ENCODE measurements at regions not wholly inside any gene's neighbourhood (a gene's known extent, or its start where the extent isn't known, plus 50 kb on each side); places are given as distances from the start of the nearest gene placed in this dataset.

DNA sequence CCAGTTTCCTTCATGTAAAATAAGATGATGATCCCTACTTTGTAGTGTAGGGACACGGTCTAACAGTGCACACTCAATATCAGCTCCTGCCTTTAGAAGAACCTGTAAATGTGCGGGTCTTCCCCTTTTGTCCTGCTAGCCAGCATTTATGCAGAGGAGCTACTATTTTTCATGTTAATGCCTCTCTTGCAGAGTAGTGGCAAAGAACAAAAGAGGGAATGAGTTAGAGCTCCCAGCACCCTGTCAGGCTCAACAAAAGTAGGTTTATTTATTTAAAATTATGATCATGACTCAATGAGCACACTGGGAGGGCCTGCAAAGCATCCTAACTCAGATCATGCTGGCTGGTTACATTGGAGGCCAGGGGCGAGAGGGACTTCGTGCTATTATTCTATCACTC is 414.5 kb upstream of the COBL start:
- TF ChIP-seq, protein P1, sequence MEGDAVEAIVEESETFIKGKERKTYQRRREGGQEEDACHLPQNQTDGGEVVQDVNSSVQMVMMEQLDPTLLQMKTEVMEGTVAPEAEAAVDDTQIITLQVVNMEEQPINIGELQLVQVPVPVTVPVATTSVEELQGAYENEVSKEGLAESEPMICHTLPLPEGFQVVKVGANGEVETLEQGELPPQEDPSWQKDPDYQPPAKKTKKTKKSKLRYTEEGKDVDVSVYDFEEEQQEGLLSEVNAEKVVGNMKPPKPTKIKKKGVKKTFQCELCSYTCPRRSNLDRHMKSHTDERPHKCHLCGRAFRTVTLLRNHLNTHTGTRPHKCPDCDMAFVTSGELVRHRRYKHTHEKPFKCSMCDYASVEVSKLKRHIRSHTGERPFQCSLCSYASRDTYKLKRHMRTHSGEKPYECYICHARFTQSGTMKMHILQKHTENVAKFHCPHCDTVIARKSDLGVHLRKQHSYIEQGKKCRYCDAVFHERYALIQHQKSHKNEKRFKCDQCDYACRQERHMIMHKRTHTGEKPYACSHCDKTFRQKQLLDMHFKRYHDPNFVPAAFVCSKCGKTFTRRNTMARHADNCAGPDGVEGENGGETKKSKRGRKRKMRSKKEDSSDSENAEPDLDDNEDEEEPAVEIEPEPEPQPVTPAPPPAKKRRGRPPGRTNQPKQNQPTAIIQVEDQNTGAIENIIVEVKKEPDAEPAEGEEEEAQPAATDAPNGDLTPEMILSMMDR (IDR thresholded peaks at IDR 0.05), result no peak
- TF ChIP-seq POLR2AphosphoS5 (IDR thresholded peaks at IDR 0.05), result no peak
- TF ChIP-seq POLR2A (IDR thresholded peaks at IDR 0.05), result no peak
